SK-N-SH (cell line): ENCODE measurements at regions not wholly inside any gene's neighbourhood (a gene's known extent, or its start where the extent isn't known, plus 50 kb on each side); places are given as distances from the start of the nearest gene placed in this dataset.

Experiments
- CTCF ChIA-PET: fragments of 300-600, 350-600 bp; formaldehyde crosslinking; extraction: SDS; loops from one replicate; lab custom pipeline; 2021; lab: Yijun Ruan, JAX
- POLR2A ChIA-PET: fragments of 350-600 bp; sonication (Branson Sonifier 250); formaldehyde crosslinking; extraction: SDS; loops from one replicate; lab custom pipeline; 2020; ENCODE audit warnings: antibody characterized with exemption, inconsistent platforms; lab: Yijun Ruan, JAX
- DNase-seq: peaks from one replicate; pipeline ENCODE4 v3.0.0; 2012
- H2AFZ ChIP-seq: fragments of 200-600 bp; sonication (generic); 2 replicates; pipeline ENCODE4 v1.8.1; 2016; ENCODE audit warnings: antibody characterized with exemption, mild to moderate bottlenecking, low read depth
- H3F3A ChIP-seq: fragments of 200-600 bp; sonication (generic); replicated peaks from 2 replicates; pipeline ENCODE3; 2016; ENCODE audit warnings: antibody characterized with exemption, mild to moderate bottlenecking; ENCODE audit not compliant: insufficient read depth
- H3K27ac ChIP-seq, 2 experiments: fragments of 200-500 bp in 1 of 2; fragments of 200-600 bp in 1 of 2; sonication (Bioruptor generic) in 1 of 2; sonication (generic), shearing (Covaris generic) in 1 of 2; 2 replicates each; pipeline versions ENCODE4 v1.5.1 to v1.6.1; 2014 to 2016; ENCODE audit warnings: low read depth in 2 of 2, inconsistent platforms in 1 of 2, low read length in 1 of 2, mild to moderate bottlenecking in 1 of 2, mixed read lengths in 1 of 2
- H3K27me3 ChIP-seq: fragments of 200-600 bp; sonication (generic), shearing (Covaris generic); 2 replicates; pipeline ENCODE4 v1.6.1; 2016; ENCODE audit warnings: mixed run types; ENCODE audit not compliant: insufficient read depth
- H3K36me3 ChIP-seq, 2 experiments: fragments of 200-500 bp in 1 of 2; fragments of 200-600 bp in 1 of 2; sonication (Bioruptor generic) in 1 of 2; sonication (generic) in 1 of 2; replicated peaks in 1 of 2; 2 replicates each; pipeline versions ENCODE3 to v1.5.1; 2014 to 2016; ENCODE audit warnings: low read length in 1 of 2, mild to moderate bottlenecking in 1 of 2; ENCODE audit not compliant: insufficient read depth in 2 of 2, control insufficient read depth in 1 of 2
- H3K4me1 ChIP-seq, 2 experiments: fragments of 200-500 bp in 1 of 2; fragments of 200-600 bp in 1 of 2; sonication (Bioruptor generic) in 1 of 2; sonication (generic), shearing (Covaris generic) in 1 of 2; 2 replicates each; pipeline versions ENCODE4 v1.5.1 to v1.6.1; 2014 to 2016; ENCODE audit warnings: low read depth in 1 of 2, low read length in 1 of 2, mixed run types in 1 of 2; ENCODE audit not compliant: insufficient read depth in 2 of 2, control insufficient read depth in 1 of 2
- H3K4me2 ChIP-seq: fragments of 200-600 bp; sonication (generic), shearing (Covaris generic); 2 replicates; pipeline ENCODE4 v1.6.1; 2017; ENCODE audit warnings: mixed run types
- H3K4me3 ChIP-seq, 2 experiments: fragments of 200-500 bp in 1 of 2; fragments of 200-600 bp in 1 of 2; sonication (Bioruptor generic) in 1 of 2; sonication (generic), shearing (Covaris generic) in 1 of 2; 2 replicates each; pipeline versions ENCODE4 v1.5.1 to v1.8.1; 2014 to 2016; ENCODE audit warnings: low read depth in 2 of 2, inconsistent platforms in 1 of 2, low read length in 1 of 2, mild to moderate bottlenecking in 1 of 2, mixed read lengths in 1 of 2, moderate library complexity in 1 of 2
- H3K79me2 ChIP-seq: fragments of 200-600 bp; sonication (generic); 2 replicates; pipeline ENCODE4 v1.8.1; 2017; ENCODE audit warnings: mild to moderate bottlenecking; ENCODE audit not compliant: insufficient read depth
- H3K9ac ChIP-seq: fragments of 200-600 bp; sonication (generic); 2 replicates; pipeline ENCODE4 v1.6.1; 2017; ENCODE audit warnings: mixed run types
- H3K9me2 ChIP-seq: fragments of 200-600 bp; sonication (generic); 2 replicates; pipeline ENCODE4 v1.6.1; 2017; ENCODE audit warnings: mixed run types
- H3K9me3 ChIP-seq: fragments of 200-600 bp; sonication (generic); 2 replicates; pipeline ENCODE4 v1.6.1; 2017; ENCODE audit warnings: mixed run types, mild to moderate bottlenecking, moderate library complexity
- H4K20me1 ChIP-seq: fragments of 200-600 bp; sonication (generic); 2 replicates; pipeline ENCODE4 v1.6.1; 2017; ENCODE audit warnings: mild to moderate bottlenecking, mixed run types; ENCODE audit not compliant: insufficient read depth
- EP300 ChIP-seq, 2 experiments: IDR thresholded peaks; 2 replicates each; pipeline versions ENCODE4 v1.4.0 to v1.6.1; 2012; ENCODE audit warnings: borderline replicate concordance in 1 of 2, low read depth in 1 of 2, low read length in 1 of 2
- FOXJ3 ChIP-seq: sonication (generic); formaldehyde crosslinking; IDR thresholded peaks from 2 replicates; pipeline ENCODE4 v1.5.1; 2020; ENCODE audit warnings: mild to moderate bottlenecking, missing genetic modification reagents
- GATA2 ChIP-seq: sonication (generic); formaldehyde crosslinking; IDR thresholded peaks from 2 replicates; pipeline ENCODE4 v1.5.0; 2020; ENCODE audit warnings: mild to moderate bottlenecking, missing genetic modification reagents
- IRF3 ChIP-seq: fragments of 150-350 bp; IDR thresholded peaks from 2 replicates; pipeline ENCODE4 v1.6.1; 2016; ENCODE audit warnings: mild to moderate bottlenecking, low read depth, low read length
- PBX3 ChIP-seq: IDR thresholded peaks from 2 replicates; pipeline ENCODE4; 2012
- RCOR1 ChIP-seq: fragments of 150-350 bp; IDR thresholded peaks from 2 replicates; pipeline ENCODE4 v1.6.1; 2017; ENCODE audit warnings: antibody characterized with exemption, low read length
- RXRA ChIP-seq: IDR thresholded peaks from 2 replicates; pipeline ENCODE4 v1.4.0; 2012; ENCODE audit warnings: low read depth, mild to moderate bottlenecking, borderline replicate concordance
- SIN3A ChIP-seq: IDR thresholded peaks from 2 replicates; pipeline ENCODE4 v1.6.1; 2012; ENCODE audit warnings: low read depth, mild to moderate bottlenecking, low read length, moderate library complexity, borderline replicate concordance
- WGBS: methylation state at CpG from one replicate; pipeline ENCODE4 v1.1.6; 2017; ENCODE audit warnings: low lambda C conversion rate; 5-methylcytosine and 5-hydroxymethylcytosine counted together

GRCh38 chr10:53697038-53697437 is 924.5 kb upstream of the MBL2 start:
- Histone ChIP-seq H3K79me2 (no peaks in the 10 kb centered on the region), H2AFZ (no peak overlapping the region), H3K9me3 (no peaks in the 10 kb centered on the region), H3K27ac (no peak overlapping the region; a peak in 1 of 4 replicates), H3F3A (no peaks in the 10 kb centered on the region), H3K27me3 (no peaks in the 10 kb centered on the region), H3K4me3 (no peak overlapping the region), H3K4me2 (no peak overlapping the region), H3K9ac (no peak overlapping the region), H3K4me1 (peaks cover 0 to 14% of the 10 kb centered on the region in 2 experiments; a peak in 2 of 4 replicates), H3K9me2 (no peaks in the 10 kb centered on the region), H3K36me3 (no peaks in the 10 kb centered on the region), H4K20me1 (no peaks in the 10 kb centered on the region)
- CTCF ChIA-PET: no interaction called here
- TF ChIP-seq SIN3A (no peak), PBX3 (0 out of 2 replicates have a peak, but pooled peaks have one; percentile 3)
- WGBS: 8% methylated on average over 2 of the region's 2 CpGs
- POLR2A ChIA-PET: no interaction called here
- DNase-seq: no peak

- Histone ChIP-seq H3K36me3 (no peaks in the 10 kb centered on the region), H3K27me3 (no peaks in the 10 kb centered on the region), H3F3A (no peaks in the 10 kb centered on the region), H4K20me1 (no peaks in the 10 kb centered on the region), H3K9me2 (no peaks in the 10 kb centered on the region), H3K79me2 (no peaks in the 10 kb centered on the region), H3K4me1 (peaks cover 0 to 10% of the 10 kb centered on the region in 2 experiments; a peak in 2 of 4 replicates), H3K9me3 (no peaks in the 10 kb centered on the region), H2AFZ (no peak overlapping the region), H3K4me2 (no peak overlapping the region), H3K27ac (peak overlapping the region in 1 of 2 experiments; percentile 75; a peak in 2 of 4 replicates), H3K9ac (no peak overlapping the region), H3K4me3 (no peak overlapping the region)
- WGBS: 36% methylated on average over 5 of the region's 5 CpGs
- no peak for TF ChIP-seq RXRA
- peak; percentile 59; the same call in 1 of the 2 replicates for TF ChIP-seq FOXJ3 (CRISPR knock-in tag)
- no peak for TF ChIP-seq IRF3
- peak; percentile 94 for TF ChIP-seq GATA2 (CRISPR knock-in tag)
- peak in 1 of 2 experiments; percentile 71; a peak in 2 of 4 replicates for TF ChIP-seq EP300 (IDR thresholded peaks at IDR 0.05; ENCODE audit: borderline replicate concordance in 1 of 2, low read depth in 1 of 2, low read length in 1 of 2)
- peak; percentile 78 for TF ChIP-seq RCOR1
- no peak for TF ChIP-seq SIN3A
- CTCF ChIA-PET: interaction anchor here (1.0 kb wide), 1 partner anchor 8 kb away, joined by 3 read pairs; no protein-coding TSS in a partner anchor
- POLR2A ChIA-PET: interaction anchor here (0.6 kb wide), 1 partner anchor 64 kb away, joined by 4 read pairs; no protein-coding TSS in a partner anchor
- peak; percentile 55 for DNase-seq
These were observed 918.1 kb upstream of the MBL2 start for GRCh38 chr10:53690524-53691240.
